DMS53 treated with DMSO at 0.1 percent for 48 hours (cell line): ENCODE measurements at regions not wholly inside any gene's neighbourhood (a gene's known extent, or its start where the extent isn't known, plus 50 kb on each side); places are given as distances from the start of the nearest gene placed in this dataset.
"Not testable (repeated sequence)": the region's sequence is repeated elsewhere in the genome, so short reads cannot be mapped to it uniquely, and the experiment has no call there.

Experiments used
- DNase-seq: peaks from one replicate; lab custom pipeline; 2025; ENCODE audit not compliant: unreplicated experiment; lab: John Stamatoyannopoulos, UW

- no peak for DNase-seq
These were observed 234.6 kb upstream of the ADRA1B start for GRCh38 chr5:159681661-159682060.

- DNase-seq, result peak; percentile 21
These were observed 233.7 kb upstream of the ADRA1B start for GRCh38 chr5:159682623-159683022.

- DNase-seq, result not testable (repeated sequence)
These were observed 228.4 kb upstream of the ADRA1B start for GRCh38 chr5:159687892-159688291.

- DNase-seq, result no peak
These were observed 220.5 kb upstream of the ADRA1B start for GRCh38 chr5:159695741-159696294.

- DNase-seq, result no peak
These were observed 218.8 kb upstream of the ADRA1B start for GRCh38 chr5:159697530-159697929.

- DNase-seq, result no peak
These were observed 218.0 kb upstream of the ADRA1B start for GRCh38 chr5:159698322-159698721.

- no peak for DNase-seq
These were observed 216.3 kb upstream of the ADRA1B start for GRCh38 chr5:159700016-159700415.

GRCh38 chr5:159702301-159702700 lies 214.0 kb upstream of the ADRA1B start:
- no peak for DNase-seq

- no peak for DNase-seq
These were observed 213.5 kb upstream of the ADRA1B start for GRCh38 chr5:159702826-159703225.

- DNase-seq, result no peak
These were observed 212.1 kb upstream of the ADRA1B start for GRCh38 chr5:159704160-159704559.

- DNase-seq, result no peak
These were observed 210.3 kb upstream of the ADRA1B start for GRCh38 chr5:159705948-159706347.

- DNase-seq, result no peak
These were observed 208.2 kb upstream of the ADRA1B start for GRCh38 chr5:159708090-159708489.

GRCh38 chr5:159712672-159713071 lies 203.6 kb upstream of the ADRA1B start:
- DNase-seq, result no peak

GRCh38 chr5:159713254-159713653 lies 203.0 kb upstream of the ADRA1B start:
- DNase-seq, result no peak

- no peak for DNase-seq
These were observed 202.5 kb upstream of the ADRA1B start for GRCh38 chr5:159713773-159714172.

- DNase-seq, result no peak
These were observed 190.8 kb upstream of the ADRA1B start for GRCh38 chr5:159725475-159725874.

GRCh38 chr5:159727167-159727566 lies 189.1 kb upstream of the ADRA1B start:
- DNase-seq, result no peak

- DNase-seq, result no peak
These were observed 186.0 kb upstream of the ADRA1B start for GRCh38 chr5:159730285-159730684.

GRCh38 chr5:159732220-159732619 lies 184.1 kb upstream of the ADRA1B start:
- DNase-seq, result no peak

- no peak for DNase-seq
These were observed 181.9 kb upstream of the ADRA1B start for GRCh38 chr5:159734366-159734765.

GRCh38 chr5:159735036-159735435 lies 181.2 kb upstream of the ADRA1B start:
- DNase-seq, result no peak

- DNase-seq, result peak; percentile 71
These were observed 180.3 kb upstream of the ADRA1B start for GRCh38 chr5:159735749-159736660.

GRCh38 chr5:159736844-159737243 lies 179.4 kb upstream of the ADRA1B start:
- DNase-seq, result no peak
